ENCODE measurements at regions not wholly inside any gene's neighbourhood (a gene's known extent, or its start where the extent isn't known, plus 50 kb on each side); places are given as distances from the start of the nearest gene placed in this dataset.

GRCh38 chr7:137078781-137079180 lies 210.3 kb downstream of the CHRM2 start:
- DNase-seq (ENCODE audit: insufficient read length, low spot score) (no peak), FAIRE-seq (no peak)
- no peak for TF ChIP-seq CTCF (IDR thresholded peaks at IDR 0.05; ENCODE audit: insufficient read depth, missing control alignments)

- DNase-seq (ENCODE audit: insufficient read length, low spot score): no peak
- TF ChIP-seq CTCF (IDR thresholded peaks at IDR 0.05; ENCODE audit: insufficient read depth, missing control alignments): no peak
- no peak for FAIRE-seq
These were observed 206.1 kb downstream of the CHRM2 start for GRCh38 chr7:137074391-137075030.

- FAIRE-seq (no peak), DNase-seq (ENCODE audit: insufficient read length, low spot score) (no peak)
- no peak for TF ChIP-seq CTCF (IDR thresholded peaks at IDR 0.05; ENCODE audit: insufficient read depth, missing control alignments)
These were observed 205.3 kb downstream of the CHRM2 start for GRCh38 chr7:137073571-137074325.

Data from D721Med (cell line).